ENCODE measurements at regions not wholly inside any gene's neighbourhood (a gene's known extent, or its start where the extent isn't known, plus 50 kb on each side); places are given as distances from the start of the nearest gene placed in this dataset.

DNA sequence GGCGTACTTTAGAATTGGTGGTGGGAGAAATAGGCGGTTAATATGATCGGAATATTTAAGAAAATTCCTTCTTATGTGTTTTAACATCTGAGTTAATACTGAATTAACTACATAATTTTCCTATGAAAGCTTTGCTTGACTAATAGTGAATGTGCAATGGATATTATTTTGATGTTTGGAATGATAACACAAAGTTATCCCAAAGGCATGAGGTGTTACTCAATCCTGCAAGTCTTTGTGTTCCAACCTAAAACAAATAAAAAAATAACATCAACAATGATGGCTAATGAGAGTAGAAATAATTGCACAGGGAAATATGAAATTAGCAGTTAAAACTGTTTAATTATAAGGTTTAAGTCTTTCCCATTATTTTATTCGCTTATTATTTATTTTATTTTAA, 183.6 kb upstream of the ARSJ start:
- TF ChIP-seq, protein P1, sequence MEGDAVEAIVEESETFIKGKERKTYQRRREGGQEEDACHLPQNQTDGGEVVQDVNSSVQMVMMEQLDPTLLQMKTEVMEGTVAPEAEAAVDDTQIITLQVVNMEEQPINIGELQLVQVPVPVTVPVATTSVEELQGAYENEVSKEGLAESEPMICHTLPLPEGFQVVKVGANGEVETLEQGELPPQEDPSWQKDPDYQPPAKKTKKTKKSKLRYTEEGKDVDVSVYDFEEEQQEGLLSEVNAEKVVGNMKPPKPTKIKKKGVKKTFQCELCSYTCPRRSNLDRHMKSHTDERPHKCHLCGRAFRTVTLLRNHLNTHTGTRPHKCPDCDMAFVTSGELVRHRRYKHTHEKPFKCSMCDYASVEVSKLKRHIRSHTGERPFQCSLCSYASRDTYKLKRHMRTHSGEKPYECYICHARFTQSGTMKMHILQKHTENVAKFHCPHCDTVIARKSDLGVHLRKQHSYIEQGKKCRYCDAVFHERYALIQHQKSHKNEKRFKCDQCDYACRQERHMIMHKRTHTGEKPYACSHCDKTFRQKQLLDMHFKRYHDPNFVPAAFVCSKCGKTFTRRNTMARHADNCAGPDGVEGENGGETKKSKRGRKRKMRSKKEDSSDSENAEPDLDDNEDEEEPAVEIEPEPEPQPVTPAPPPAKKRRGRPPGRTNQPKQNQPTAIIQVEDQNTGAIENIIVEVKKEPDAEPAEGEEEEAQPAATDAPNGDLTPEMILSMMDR (conservative IDR thresholded peaks at IDR 0.05 in 1 of 2, IDR thresholded peaks at IDR 0.05 in 1 of 2; ENCODE audit: low read depth in 1 of 2, low read length in 2 of 2): no peak
- TF ChIP-seq EZH2 (IDR thresholded peaks at IDR 0.05; ENCODE audit: low read length, missing control alignments): no peak

Measured in fibroblast of lung (primary cell).